Trophoblast cell (in vitro differentiated cells and primary cell): ENCODE measurements at regions not wholly inside any gene's neighbourhood (a gene's known extent, or its start where the extent isn't known, plus 50 kb on each side); places are given as distances from the start of the nearest gene placed in this dataset.

Experiments
- DNase-seq, 2 donors: peaks; one replicate each; pipeline ENCODE4 v3.0.0-alpha.2; 2016
- H2AFZ ChIP-seq: 2 replicates; pipeline ENCODE4 v1.6.1; 2013; ENCODE audit warnings: low read length, moderate library complexity, mild to moderate bottlenecking; ENCODE audit not compliant: insufficient read depth, poor library complexity
- H2AK5ac ChIP-seq: 2 replicates; pipeline ENCODE4 v1.6.1; 2013; ENCODE audit warnings: mild to moderate bottlenecking, low read length
- H2BK120ac ChIP-seq: 2 replicates; pipeline ENCODE4 v1.6.1; 2013; ENCODE audit warnings: low read length, mild to moderate bottlenecking, moderate library complexity; ENCODE audit not compliant: insufficient read depth, poor library complexity
- H2BK12ac ChIP-seq: 2 replicates; pipeline ENCODE4 v1.6.1; 2013; ENCODE audit warnings: mild to moderate bottlenecking, low read length, moderate library complexity
- H2BK5ac ChIP-seq: 2 replicates; pipeline ENCODE4 v1.6.1; 2013; ENCODE audit warnings: low read length, low read depth, moderate library complexity, mild to moderate bottlenecking; ENCODE audit not compliant: poor library complexity
- H3K14ac ChIP-seq: 2 replicates; pipeline ENCODE4 v1.6.1; 2013; ENCODE audit warnings: mild to moderate bottlenecking, low read length
- H3K18ac ChIP-seq: 2 replicates; pipeline ENCODE4 v1.6.1; 2013; ENCODE audit warnings: mild to moderate bottlenecking, low read length
- H3K23ac ChIP-seq: 2 replicates; pipeline ENCODE4 v1.6.1; 2013; ENCODE audit warnings: low read length
- H3K27ac ChIP-seq: 2 replicates; pipeline ENCODE4 v1.5.1; 2013; ENCODE audit warnings: low read depth, mild to moderate bottlenecking, inconsistent platforms, low read length, moderate library complexity
- H3K27me3 ChIP-seq: 2 replicates; pipeline ENCODE4 v1.6.1; 2013; ENCODE audit warnings: inconsistent platforms, mild to moderate bottlenecking, low read length, moderate library complexity; ENCODE audit not compliant: insufficient read depth
- H3K36me3 ChIP-seq, 2 experiments: 1 replicate in 1 of 2; 2 replicates in 1 of 2; pipeline ENCODE4 v1.6.1; 2013; ENCODE audit warnings: low read length in 2 of 2, mild to moderate bottlenecking in 2 of 2, moderate library complexity in 1 of 2; ENCODE audit not compliant: insufficient read depth in 2 of 2, control insufficient read depth in 1 of 2
- H3K4ac ChIP-seq: 2 replicates; pipeline ENCODE4 v1.6.1; 2013; ENCODE audit warnings: low read depth, mild to moderate bottlenecking, low read length, moderate library complexity
- H3K4me1 ChIP-seq, 2 experiments: 1 replicate in 1 of 2; 2 replicates in 1 of 2; pipeline ENCODE4 v1.6.1; 2013; ENCODE audit warnings: low read length in 2 of 2, mild to moderate bottlenecking in 2 of 2, moderate library complexity in 1 of 2; ENCODE audit not compliant: insufficient read depth in 2 of 2, control insufficient read depth in 1 of 2
- H3K4me2 ChIP-seq: 2 replicates; pipeline ENCODE4 v1.6.1; 2013; ENCODE audit warnings: inconsistent platforms, mild to moderate bottlenecking, low read length, moderate library complexity
- H3K4me3 ChIP-seq: 2 replicates; pipeline ENCODE4 v1.5.1; 2013; ENCODE audit warnings: mild to moderate bottlenecking, low read depth, low read length, inconsistent platforms
- H3K79me1 ChIP-seq: one replicate; pipeline ENCODE4 v1.6.1; 2013; ENCODE audit warnings: low read length
- H3K79me2 ChIP-seq: 2 replicates; pipeline ENCODE4 v1.6.1; 2013; ENCODE audit warnings: low read length, mild to moderate bottlenecking; ENCODE audit not compliant: control insufficient read depth, insufficient read depth, poor library complexity
- H3K9ac ChIP-seq: 2 replicates; pipeline ENCODE4 v1.6.1; 2013; ENCODE audit warnings: mild to moderate bottlenecking, low read length
- H3K9me3 ChIP-seq: 2 replicates; pipeline ENCODE4 v1.6.1; 2013; ENCODE audit warnings: low read depth, mild to moderate bottlenecking, control low read depth, inconsistent platforms, low read length; ENCODE audit not compliant: insufficient read depth
- H4K12ac ChIP-seq: 2 replicates; pipeline ENCODE4 v1.6.1; 2013; ENCODE audit warnings: low read depth, mild to moderate bottlenecking, low read length, moderate library complexity
- H4K8ac ChIP-seq: 2 replicates; pipeline ENCODE4 v1.6.1; 2013; ENCODE audit warnings: low read depth, mild to moderate bottlenecking, low read length, moderate library complexity
- H4K91ac ChIP-seq: one replicate; pipeline ENCODE4 v1.6.1; 2013; ENCODE audit warnings: low read depth, mild to moderate bottlenecking, low read length, moderate library complexity
- WGBS: extraction: QIAGEN DNeasy Blood & Tissue Kit; methylation state at CpG from one replicate; pipeline ENCODE4 v1.1.7; 2013; ENCODE audit warnings: missing lambda C conversion rate; ENCODE audit not compliant: insufficient read length, insufficient coverage; ENCODE audit errors: extremely low coverage; 5-methylcytosine and 5-hydroxymethylcytosine counted together

DNA sequence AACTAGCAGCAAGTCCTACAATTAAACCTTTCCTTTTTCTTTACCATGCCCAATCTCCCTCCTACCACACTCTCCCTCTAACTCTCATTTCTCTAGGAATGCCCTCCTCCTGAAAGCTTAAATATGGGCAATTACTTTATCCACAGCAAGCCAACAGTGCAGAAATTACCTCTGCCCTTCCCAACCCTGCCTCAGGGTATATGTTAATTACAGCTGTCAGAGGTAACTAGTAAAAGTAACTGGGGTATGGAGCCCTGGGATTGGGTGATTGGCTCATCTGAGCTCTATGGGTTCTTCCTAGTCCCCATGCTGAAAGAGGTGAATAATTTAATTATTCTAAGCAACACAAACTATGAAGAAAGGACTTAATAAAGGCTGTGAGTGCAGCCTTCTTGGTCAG is 478.9 kb upstream of the NMUR2 start:
- Histone ChIP-seq H3K4me2 (no peak overlapping the region), H3K79me1 (no peaks in the 10 kb centered on the region), H3K23ac (no peak overlapping the region), H3K14ac (no peak overlapping the region), H3K9me3 (no peaks in the 10 kb centered on the region), H2BK5ac (no peak overlapping the region), H2AK5ac (no peak overlapping the region), H3K4ac (no peak overlapping the region), H3K4me1 (no peaks in the 10 kb centered on the region), H3K9ac (no peak overlapping the region), H3K27me3 (no peaks in the 10 kb centered on the region), H3K18ac (no peak overlapping the region), H3K79me2 (no peaks in the 10 kb centered on the region), H3K36me3 (no peaks in the 10 kb centered on the region), H2BK12ac (no peak overlapping the region), H4K8ac (no peak overlapping the region), H2AFZ (no peak overlapping the region), H3K4me3 (no peak overlapping the region), H2BK120ac (no peak overlapping the region), H4K91ac (no peak overlapping the region), H3K27ac (no peak overlapping the region), H4K12ac (no peak overlapping the region)
- no peak for DNase-seq

DNA sequence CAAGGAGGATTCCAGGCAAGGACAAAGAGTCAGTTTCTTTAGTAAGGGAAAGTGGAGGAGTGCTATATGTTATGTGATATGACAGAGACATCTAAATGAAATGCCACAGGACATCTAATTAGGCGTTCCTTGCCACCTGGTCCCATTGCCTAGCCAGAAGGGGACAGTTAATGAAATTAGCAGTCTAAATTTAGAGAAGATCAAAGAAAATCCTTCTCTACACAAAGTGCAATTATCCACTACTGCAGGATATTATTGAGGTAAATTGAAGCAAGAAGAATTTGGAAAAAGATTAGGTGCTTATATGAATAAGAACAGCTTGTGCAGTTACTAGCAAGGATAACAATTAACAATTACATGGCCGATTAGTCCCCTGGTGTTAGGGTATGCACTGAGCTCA is 495.3 kb upstream of the NMUR2 start:
- Histone ChIP-seq H2AK5ac (no peak overlapping the region), H2BK5ac (no peak overlapping the region), H2AFZ (no peak overlapping the region), H3K18ac (no peak overlapping the region), H3K79me2 (no peaks in the 10 kb centered on the region), H3K4ac (no peak overlapping the region), H3K9ac (no peak overlapping the region), H3K9me3 (no peaks in the 10 kb centered on the region), H3K27ac (no peak overlapping the region), H4K91ac (no peak overlapping the region), H3K4me2 (no peak overlapping the region), H3K79me1 (no peaks in the 10 kb centered on the region), H3K4me3 (no peak overlapping the region), H2BK12ac (no peak overlapping the region), H3K14ac (no peak overlapping the region), H3K23ac (no peak overlapping the region), H3K27me3 (no peaks in the 10 kb centered on the region), H3K4me1 (no peaks in the 10 kb centered on the region), H2BK120ac (no peak overlapping the region), H4K12ac (no peak overlapping the region), H3K36me3 (no peaks in the 10 kb centered on the region), H4K8ac (no peak overlapping the region)
- DNase-seq, result no peak
- WGBS, result no CpG with 5 or more reads among the region's 2 CpGs

DNA sequence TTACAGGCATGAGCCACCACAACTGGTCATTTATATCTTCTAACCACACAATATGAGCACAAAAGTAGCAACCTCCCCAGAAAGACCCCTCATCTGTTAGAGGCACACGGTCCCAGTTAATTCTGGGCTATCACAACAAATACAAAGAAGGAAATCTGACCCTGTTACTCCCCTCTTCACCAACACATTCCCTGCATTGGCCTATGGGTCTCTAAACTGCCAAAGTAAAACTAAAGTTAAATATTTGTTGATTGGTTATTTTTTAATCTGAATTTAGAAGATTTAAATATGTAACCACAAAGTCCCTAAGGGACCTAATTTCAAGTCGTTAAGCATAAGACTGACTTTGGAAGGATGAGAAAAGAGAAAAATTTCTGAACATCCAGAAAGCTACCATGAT is 496.7 kb upstream of the NMUR2 start:
- WGBS, result no CpG with 5 or more reads among the region's 2 CpGs
- Histone ChIP-seq H2AFZ (no peak overlapping the region), H2BK12ac (no peak overlapping the region), H2BK5ac (no peak overlapping the region), H3K14ac (no peak overlapping the region), H4K8ac (no peak overlapping the region), H3K79me2 (no peaks in the 10 kb centered on the region), H4K91ac (no peak overlapping the region), H3K9me3 (no peaks in the 10 kb centered on the region), H3K9ac (no peak overlapping the region), H3K4me1 (no peaks in the 10 kb centered on the region), H4K12ac (no peak overlapping the region), H3K27me3 (no peaks in the 10 kb centered on the region), H3K4me2 (no peak overlapping the region), H3K4me3 (no peak overlapping the region), H2BK120ac (no peak overlapping the region), H2AK5ac (no peak overlapping the region), H3K79me1 (no peaks in the 10 kb centered on the region), H3K23ac (no peak overlapping the region), H3K18ac (no peak overlapping the region), H3K27ac (no peak overlapping the region), H3K36me3 (no peaks in the 10 kb centered on the region), H3K4ac (no peak overlapping the region)
- DNase-seq, result no peak

DNA sequence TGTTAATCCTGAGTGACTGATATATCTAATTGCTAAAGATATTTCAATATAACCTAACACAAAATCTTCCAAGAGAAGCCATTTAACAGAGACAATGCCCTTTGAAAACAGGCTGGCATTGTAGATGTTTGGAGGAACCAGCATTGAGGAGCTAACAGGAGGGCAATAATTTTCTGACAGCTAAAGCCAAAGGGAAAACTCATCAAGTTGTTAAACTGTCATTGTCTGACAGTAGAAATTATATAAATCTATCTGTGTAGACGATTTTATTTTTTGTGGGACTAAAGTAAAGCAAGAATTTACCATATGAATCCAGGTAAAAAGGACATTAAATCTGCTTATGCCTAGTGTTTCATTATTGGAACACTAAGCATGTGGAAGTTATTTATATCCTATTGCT is 500.2 kb upstream of the NMUR2 start:
- Histone ChIP-seq H3K79me1 (no peaks in the 10 kb centered on the region), H3K18ac (no peak overlapping the region), H2AFZ (no peak overlapping the region), H3K9ac (no peak overlapping the region), H3K36me3 (no peaks in the 10 kb centered on the region), H3K9me3 (no peaks in the 10 kb centered on the region), H3K14ac (no peak overlapping the region), H3K23ac (no peak overlapping the region), H2BK120ac (no peak overlapping the region), H3K4ac (no peak overlapping the region), H4K12ac (no peak overlapping the region), H2BK12ac (no peak overlapping the region), H3K27me3 (no peaks in the 10 kb centered on the region), H3K4me2 (no peak overlapping the region), H3K79me2 (no peaks in the 10 kb centered on the region), H3K4me1 (no peaks in the 10 kb centered on the region), H2AK5ac (no peak overlapping the region), H2BK5ac (no peak overlapping the region), H4K91ac (no peak overlapping the region), H3K4me3 (no peak overlapping the region), H3K27ac (no peak overlapping the region), H4K8ac (no peak overlapping the region)
- no CpG with 5 or more reads among the region's 1 CpG for WGBS
- DNase-seq, result no peak
